NK-92 treated with Interleukin-12 subunit alpha and Interleukin-12 subunit beta, amount 100 ng/mL, for 24 hours (cell line): ENCODE measurements at regions not wholly inside any gene's neighbourhood (a gene's known extent, or its start where the extent isn't known, plus 50 kb on each side); places are given as distances from the start of the nearest gene placed in this dataset.
A peak's percentile ranks its signal among the peaks of the same experiment; 100 is the strongest.

Experiments
- DNase-seq: peaks from one replicate; lab custom pipeline; 2025; lab: John Stamatoyannopoulos, UW

DNA sequence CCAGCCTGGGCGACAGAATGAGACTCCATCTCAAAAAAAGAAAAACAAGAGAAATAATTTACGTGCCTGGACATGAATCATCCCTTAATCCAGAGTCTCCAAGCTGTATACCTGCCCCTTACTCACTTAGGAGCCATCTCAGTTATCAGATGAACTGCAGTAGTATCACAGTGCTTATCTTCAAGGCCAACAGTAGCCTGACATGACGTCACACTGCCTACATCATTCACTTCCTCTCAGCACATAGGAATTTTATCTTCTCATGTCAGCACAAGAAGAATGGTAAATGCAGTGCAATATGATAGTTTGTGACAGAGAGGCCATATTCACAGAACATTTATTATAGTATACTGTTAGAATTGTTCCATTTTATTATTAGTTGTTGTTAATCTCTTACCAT, 216.6 kb downstream of the SS18 start:
- no peak for DNase-seq

DNA sequence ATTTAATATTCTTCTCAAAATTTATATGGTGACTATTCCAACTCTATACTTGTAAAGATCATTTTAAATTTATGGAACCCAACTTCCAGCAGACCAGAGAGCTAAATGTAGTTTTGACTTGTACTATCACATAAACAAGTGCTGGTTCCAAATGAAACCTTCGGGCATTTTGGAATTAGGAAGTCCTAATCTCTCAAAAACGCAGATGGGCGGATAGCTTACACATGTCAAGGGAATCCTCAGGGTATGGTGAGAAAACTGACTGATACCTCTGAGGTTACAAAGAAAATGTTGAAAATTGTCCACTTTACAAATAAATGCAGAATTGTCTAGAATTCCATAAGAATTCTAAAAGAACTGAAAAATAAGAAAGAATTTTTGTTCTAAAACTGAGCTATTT, 224.1 kb downstream of the SS18 start:
- DNase-seq: no peak

GRCh38 chr18:25862881-25863600, 227.4 kb downstream of the SS18 start:
- DNase-seq: no peak

DNA sequence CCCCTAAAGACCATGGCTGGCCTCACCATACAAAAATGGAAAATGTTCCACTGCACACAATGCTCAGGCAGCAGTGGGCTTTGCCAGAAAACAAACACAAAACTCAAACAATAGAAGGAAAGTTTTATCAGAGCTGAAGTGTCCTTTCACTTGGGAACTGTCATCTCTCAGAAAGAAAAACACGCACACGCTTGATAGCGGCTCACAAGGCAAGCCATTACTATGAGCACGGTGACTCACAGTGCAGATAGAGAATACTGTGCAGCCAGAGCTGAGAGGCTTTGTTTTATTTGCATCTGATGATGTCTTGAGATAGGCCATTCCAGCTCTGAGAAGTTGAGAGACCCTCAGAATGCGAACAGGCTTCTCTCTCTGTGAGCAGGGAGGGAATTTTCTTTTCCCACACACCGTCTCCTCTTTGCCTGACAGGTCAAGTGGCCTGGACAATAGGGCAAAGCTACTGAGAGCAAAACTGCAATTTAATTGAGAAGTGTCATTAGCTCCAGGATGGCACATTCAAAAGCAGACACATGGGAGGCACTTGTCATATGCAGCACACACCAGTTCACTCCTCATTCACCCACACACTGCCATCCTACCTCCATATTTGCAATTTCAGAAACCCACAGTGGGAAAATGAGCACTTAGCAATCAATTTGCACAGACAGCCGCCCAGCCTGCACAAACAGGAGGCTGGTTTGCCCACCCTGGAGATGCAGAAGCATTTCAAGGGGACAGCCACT, 236.6 kb downstream of the SS18 start:
- no peak for DNase-seq

DNA sequence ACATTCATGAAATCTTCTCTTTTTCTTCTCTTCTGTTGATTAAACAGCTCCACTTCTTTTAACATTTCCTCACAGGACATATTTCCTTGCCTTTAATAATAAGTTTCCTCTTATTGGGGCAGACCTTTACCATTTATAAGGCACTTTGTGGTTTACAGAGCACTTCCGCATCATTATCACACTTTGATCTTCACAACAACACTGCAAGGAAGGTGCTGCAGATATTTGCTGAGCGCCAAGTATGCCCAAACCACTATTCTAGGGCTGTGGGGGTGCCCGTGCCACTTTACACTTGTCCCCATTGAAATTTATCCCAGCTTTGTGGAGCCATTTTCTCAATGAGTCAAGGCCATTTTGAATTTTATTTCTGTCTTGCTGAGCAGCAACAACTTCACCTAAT, 246.6 kb downstream of the SS18 start:
- DNase-seq: no peak

DNA sequence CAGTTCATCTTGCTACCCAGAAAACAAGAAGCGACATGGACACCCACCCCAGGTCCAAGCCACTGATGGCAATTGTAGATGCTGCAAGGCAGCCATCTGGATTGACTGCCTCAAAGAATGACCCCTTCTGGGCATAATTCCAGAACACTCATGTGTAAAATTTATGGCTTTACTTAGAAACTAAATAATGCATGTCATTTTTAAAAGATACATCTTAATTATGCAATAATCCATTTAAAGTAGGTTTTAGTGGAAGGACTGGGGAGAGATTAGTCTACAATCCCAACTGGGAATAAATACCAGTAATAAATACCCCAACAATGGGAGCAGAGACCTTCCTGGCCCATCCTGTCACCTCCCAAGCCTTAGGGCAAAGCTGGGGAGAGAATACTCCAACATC, 247.7 kb downstream of the SS18 start:
- no peak for DNase-seq

DNA sequence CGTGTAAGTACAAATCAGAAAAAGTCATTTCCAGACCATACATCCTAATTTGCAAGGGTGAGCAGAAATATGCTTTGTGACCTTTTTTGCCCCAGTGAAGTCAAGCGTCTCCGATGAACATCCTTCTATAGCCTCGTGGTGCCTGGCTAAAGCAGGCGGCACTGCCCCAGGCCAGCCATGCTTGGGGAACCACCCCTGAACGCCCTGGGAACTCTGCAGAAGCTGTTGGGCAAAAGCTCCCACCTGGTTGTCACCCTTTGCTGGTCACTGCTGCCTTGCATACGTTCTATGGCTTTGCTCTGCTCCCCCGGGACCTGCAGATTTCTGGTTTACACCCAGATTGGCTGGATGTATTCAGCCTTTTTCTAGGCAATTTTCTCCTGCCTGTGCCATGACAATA, 256.4 kb downstream of the SS18 start:
- no peak for DNase-seq

DNA sequence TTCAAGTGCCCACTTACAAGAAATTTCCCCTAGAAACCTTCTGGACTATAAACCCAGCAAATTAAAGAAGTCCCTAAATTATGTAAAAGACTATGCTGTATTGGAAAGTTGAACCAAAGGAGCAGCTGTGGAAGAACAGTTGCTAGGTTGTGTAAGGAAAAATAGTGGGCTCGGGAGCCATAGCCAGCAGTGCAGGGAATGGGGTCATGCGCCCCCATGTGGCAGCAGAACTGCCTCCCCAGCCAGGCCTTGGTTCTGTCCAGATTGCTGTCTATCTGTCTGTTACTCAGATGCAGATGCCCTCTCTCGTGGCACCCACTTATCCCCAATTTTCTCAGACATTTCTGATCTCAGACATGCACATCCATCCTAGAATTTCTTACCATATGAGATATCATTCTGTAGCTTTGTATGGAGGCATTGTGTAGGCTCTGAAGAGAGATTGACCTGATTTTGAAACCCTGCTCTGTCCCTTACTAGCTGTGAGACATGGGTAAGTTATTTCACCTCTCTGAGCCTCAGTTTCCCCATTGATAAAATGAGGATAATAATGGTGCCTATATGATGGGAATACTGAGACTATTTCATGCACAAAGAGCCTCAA, 258.3 kb downstream of the SS18 start:
- no peak for DNase-seq

- DNase-seq: no peak
Observed at GRCh38 chr18:25831301-25831701, 259.1 kb downstream of the SS18 start.

DNA sequence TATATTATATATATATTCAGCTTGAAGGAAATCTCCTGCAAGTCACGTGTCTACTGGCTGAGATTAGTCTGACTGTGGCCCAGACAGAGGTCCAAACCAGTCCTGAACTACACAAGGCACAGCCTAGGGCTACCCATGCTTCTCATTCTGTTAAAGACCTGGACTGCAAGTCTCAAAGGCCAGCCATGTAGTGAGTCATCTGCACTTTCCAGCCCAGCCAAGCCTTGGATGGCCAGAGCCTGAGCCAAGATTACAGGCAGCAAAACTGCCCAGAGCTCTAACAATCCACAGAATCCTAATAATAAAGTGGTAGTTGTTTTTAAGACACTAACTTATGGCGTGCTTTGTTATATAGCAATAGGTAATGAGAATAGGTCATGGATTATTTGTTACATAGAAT, 259.6 kb downstream of the SS18 start:
- no peak for DNase-seq

GRCh38 chr18:25827961-25828561, 262.4 kb downstream of the SS18 start:
- DNase-seq: no peak

GRCh38 chr18:25827228-25827627, 263.2 kb downstream of the SS18 start:
- DNase-seq: no peak

- peak; percentile 2 for DNase-seq
Observed at GRCh38 chr18:25826823-25827222, 263.6 kb downstream of the SS18 start.

GRCh38 chr18:25825979-25826776, 264.2 kb downstream of the SS18 start:
- no peak for DNase-seq

- DNase-seq: no peak
Observed at GRCh38 chr18:25825056-25825455, 265.4 kb downstream of the SS18 start.

DNA sequence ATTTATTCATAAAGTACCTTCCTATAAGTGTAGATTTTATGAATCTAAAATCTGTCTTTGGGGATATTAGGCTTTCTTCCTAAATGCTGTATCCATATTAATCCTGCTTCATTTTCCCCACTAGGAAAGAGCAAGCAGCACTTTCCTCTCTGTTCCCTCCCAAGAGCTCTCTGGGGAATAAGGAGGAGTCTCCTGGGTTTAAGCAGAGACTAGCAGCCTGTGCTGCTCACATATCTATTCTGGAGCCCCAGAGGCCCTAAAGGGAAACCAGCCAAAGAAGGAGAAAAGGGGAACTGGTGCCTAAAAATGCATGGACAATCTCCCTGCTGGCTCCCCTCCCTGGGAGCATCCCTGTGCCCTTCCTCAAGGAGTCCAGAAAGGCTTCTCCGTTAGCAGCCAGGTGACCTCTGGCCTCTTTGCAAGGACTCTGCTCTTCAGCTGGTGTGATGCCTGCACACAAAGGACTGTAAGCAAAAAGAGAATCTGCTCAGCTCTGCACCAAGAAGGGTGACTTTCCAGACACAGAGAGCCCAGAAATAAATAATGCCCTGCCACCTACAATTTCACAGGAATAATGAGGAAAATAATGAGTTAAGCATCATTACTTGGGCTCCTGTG, 270.6 kb downstream of the SS18 start:
- no peak for DNase-seq

GRCh38 chr18:25818505-25818904, 271.9 kb downstream of the SS18 start:
- DNase-seq: no peak

DNA sequence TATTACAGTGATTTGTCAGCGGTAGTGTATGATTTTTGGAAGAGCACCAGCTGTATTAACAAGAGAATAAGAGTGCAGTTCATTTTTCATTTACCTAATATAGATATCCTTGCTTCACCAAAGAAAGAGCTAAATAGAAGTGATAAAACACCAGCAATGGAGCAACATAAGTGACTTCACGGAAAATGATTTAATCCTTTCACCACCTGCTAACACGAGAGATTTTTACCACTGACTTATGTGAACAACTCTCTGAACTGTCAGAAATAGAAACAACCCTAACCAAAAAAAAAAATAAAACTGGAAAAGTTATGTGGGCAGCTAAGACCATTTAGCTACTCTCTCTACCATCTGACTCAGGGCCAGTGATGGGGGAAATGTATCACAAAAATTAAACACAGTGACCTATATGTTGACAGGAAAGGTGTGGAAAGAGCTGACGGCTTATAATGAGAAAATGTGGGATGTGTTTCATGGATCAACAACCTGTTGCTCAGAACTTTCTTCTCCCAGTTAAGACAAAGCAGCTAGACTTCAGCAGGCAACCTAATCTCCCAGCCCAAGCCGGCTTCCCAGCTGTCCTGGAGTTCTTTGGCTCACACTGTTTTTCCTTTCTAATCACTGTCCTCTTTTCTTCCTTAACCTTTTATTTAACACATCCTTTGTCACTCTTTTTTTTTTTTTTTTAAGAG, 272.7 kb downstream of the SS18 start:
- no peak for DNase-seq

DNA sequence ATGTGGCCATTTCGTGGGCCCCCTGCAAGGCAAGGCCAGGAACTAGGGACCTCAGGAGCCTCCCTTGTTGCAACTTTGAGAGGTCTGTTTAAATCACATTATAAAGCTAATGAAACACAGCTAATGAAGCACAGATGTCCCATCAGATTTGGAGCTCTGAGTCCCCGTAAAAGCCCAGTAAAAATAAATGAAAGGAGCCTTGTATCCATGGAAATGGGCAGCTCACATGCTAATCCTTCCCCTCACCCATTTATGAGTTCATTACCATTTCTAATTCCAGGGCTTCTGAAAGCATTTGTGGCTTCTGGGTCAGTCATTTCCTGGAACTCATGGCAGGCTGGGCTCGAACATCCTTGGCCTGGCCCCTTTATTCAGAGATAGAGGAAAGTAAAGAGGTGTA, 274.8 kb downstream of the SS18 start:
- DNase-seq: no peak

DNA sequence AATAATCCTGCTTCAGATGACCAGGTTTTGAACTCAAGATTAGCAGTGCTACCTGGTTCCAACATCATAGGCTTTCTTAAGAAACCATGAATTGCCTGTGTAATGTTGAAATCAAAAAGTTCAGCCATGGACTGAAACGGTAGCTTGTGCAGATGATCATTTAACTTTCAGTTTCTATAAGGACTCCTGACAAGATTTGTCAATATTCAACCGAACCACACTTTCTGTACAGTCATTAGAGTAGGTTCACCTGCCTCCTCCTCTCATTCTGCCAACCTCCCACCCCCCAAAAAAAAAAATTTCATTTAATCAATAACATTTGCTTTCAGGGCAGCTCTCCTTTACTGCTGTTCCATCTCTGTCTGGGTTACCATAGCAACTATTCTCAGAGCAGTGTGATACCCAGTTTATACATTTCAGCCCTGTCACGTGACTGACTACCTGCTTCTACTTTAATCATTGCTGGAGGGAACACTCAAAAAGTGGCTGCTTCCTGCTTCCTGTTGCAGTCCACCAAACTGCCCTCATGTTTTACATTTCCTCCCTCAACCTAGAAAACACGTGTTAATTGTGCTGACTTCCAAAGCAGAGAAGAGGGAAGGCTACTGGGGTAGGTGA, 275.5 kb downstream of the SS18 start:
- DNase-seq: no peak

DNA sequence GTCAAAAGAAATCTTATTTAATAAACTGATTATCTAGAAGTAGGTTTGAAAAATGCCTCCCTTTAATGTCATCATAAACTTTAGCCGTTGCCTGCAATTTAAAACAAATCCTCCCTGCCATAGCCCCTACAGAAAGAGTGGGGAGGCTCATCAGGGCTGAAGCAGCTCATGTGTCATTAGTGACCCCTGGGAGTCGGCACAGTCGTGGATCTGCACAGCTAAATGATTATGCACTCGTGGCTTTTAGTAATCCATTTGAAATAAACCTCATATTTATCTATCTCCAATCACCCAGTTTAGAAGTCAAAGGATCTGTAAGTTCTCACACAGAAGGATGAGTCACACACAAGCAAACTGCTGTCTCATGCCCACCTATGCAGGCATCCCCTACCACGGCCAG, 277.3 kb downstream of the SS18 start:
- no peak for DNase-seq
